ENCODE measurements at regions not wholly inside any gene's neighbourhood (a gene's known extent, or its start where the extent isn't known, plus 50 kb on each side); places are given as distances from the start of the nearest gene placed in this dataset.

- no peaks in the 10 kb centered on the region for H3K79me2 ChIP-seq (ENCODE audit: control insufficient read depth, insufficient read depth, low read length, poor library complexity)
- H4K12ac ChIP-seq (ENCODE audit: low read depth, low read length), result no peak overlapping the region
- H2BK120ac ChIP-seq (ENCODE audit: insufficient read depth, low read length, poor library complexity), result no peak overlapping the region
- H2AK5ac ChIP-seq (ENCODE audit: low read length), result no peak overlapping the region
- no peaks in the 10 kb centered on the region for H3K36me3 ChIP-seq (ENCODE audit: control insufficient read depth in 1 of 2, insufficient read depth in 2 of 2, low read length in 2 of 2)
- no peak overlapping the region for H2BK12ac ChIP-seq (ENCODE audit: low read length)
- H3K23ac ChIP-seq (ENCODE audit: low read length), result no peak overlapping the region
- H4K8ac ChIP-seq (ENCODE audit: low read depth, low read length), result no peak overlapping the region
- no peak overlapping the region for H3K4ac ChIP-seq (ENCODE audit: low read depth, low read length)
- no peak overlapping the region for H4K91ac ChIP-seq (ENCODE audit: low read depth, low read length)
- no peaks in the 10 kb centered on the region for H3K79me1 ChIP-seq (ENCODE audit: low read length)
- no peak overlapping the region for H3K18ac ChIP-seq (ENCODE audit: low read length)
- no peak overlapping the region for H3K9ac ChIP-seq (ENCODE audit: low read length)
- H3K4me1 ChIP-seq (ENCODE audit: control insufficient read depth in 1 of 2, insufficient read depth in 2 of 2, low read length in 2 of 2), result no peaks in the 10 kb centered on the region
- no peak overlapping the region for H3K4me3 ChIP-seq (ENCODE audit: low read depth, low read length)
- no peak overlapping the region for H2BK5ac ChIP-seq (ENCODE audit: low read depth, low read length, poor library complexity)
- no peaks in the 10 kb centered on the region for H3K27me3 ChIP-seq (ENCODE audit: insufficient read depth, low read length)
- no peaks in the 10 kb centered on the region for H3K9me3 ChIP-seq (ENCODE audit: insufficient read depth, low read depth, low read length)
- H3K14ac ChIP-seq (ENCODE audit: low read length), result no peak overlapping the region
- H3K27ac ChIP-seq (ENCODE audit: low read depth, low read length), result no peak overlapping the region
- H2AFZ ChIP-seq (ENCODE audit: insufficient read depth, low read length, poor library complexity), result no peak overlapping the region
- no CpG with 5 or more reads among the region's 4 CpGs for WGBS (ENCODE audit: extremely low coverage, insufficient coverage, insufficient read length)
- no peak overlapping the region for H3K4me2 ChIP-seq (ENCODE audit: low read length)
- no peak for DNase-seq
These were observed 512.3 kb upstream of the MPDZ start for GRCh38 chr9:13791816-13792215.

- Histone ChIP-seq H2AK5ac (ENCODE audit: low read length) (no peak overlapping the region), H2BK5ac (ENCODE audit: low read depth, low read length, poor library complexity) (no peak overlapping the region), H3K4ac (ENCODE audit: low read depth, low read length) (no peak overlapping the region), H3K36me3 (ENCODE audit: control insufficient read depth in 1 of 2, insufficient read depth in 2 of 2, low read length in 2 of 2) (no peaks in the 10 kb centered on the region), H4K8ac (ENCODE audit: low read depth, low read length) (no peak overlapping the region), H4K12ac (ENCODE audit: low read depth, low read length) (no peak overlapping the region), H3K4me3 (ENCODE audit: low read depth, low read length) (no peak overlapping the region), H3K14ac (ENCODE audit: low read length) (no peak overlapping the region), H2AFZ (ENCODE audit: insufficient read depth, low read length, poor library complexity) (no peak overlapping the region), H3K9ac (ENCODE audit: low read length) (no peak overlapping the region), H3K9me3 (ENCODE audit: insufficient read depth, low read depth, low read length) (no peaks in the 10 kb centered on the region), H2BK12ac (ENCODE audit: low read length) (no peak overlapping the region), H3K23ac (ENCODE audit: low read length) (no peak overlapping the region), H3K4me1 (ENCODE audit: control insufficient read depth in 1 of 2, insufficient read depth in 2 of 2, low read length in 2 of 2) (no peaks in the 10 kb centered on the region), H4K91ac (ENCODE audit: low read depth, low read length) (no peak overlapping the region), H3K27ac (ENCODE audit: low read depth, low read length) (no peak overlapping the region), H3K27me3 (ENCODE audit: insufficient read depth, low read length) (no peaks in the 10 kb centered on the region), H3K18ac (ENCODE audit: low read length) (no peak overlapping the region), H2BK120ac (ENCODE audit: insufficient read depth, low read length, poor library complexity) (no peak overlapping the region), H3K79me2 (ENCODE audit: control insufficient read depth, insufficient read depth, low read length, poor library complexity) (no peaks in the 10 kb centered on the region), H3K79me1 (ENCODE audit: low read length) (no peaks in the 10 kb centered on the region), H3K4me2 (ENCODE audit: low read length) (no peak overlapping the region)
- no peak for DNase-seq
- no CpG with 5 or more reads among the region's 2 CpGs for WGBS (ENCODE audit: extremely low coverage, insufficient coverage, insufficient read length)
These were observed 510.6 kb upstream of the MPDZ start for GRCh38 chr9:13790055-13790454.

- H3K9ac ChIP-seq (ENCODE audit: low read length), result no peak overlapping the region
- H3K79me2 ChIP-seq (ENCODE audit: control insufficient read depth, insufficient read depth, low read length, poor library complexity), result no peaks in the 10 kb centered on the region
- H2AK5ac ChIP-seq (ENCODE audit: low read length), result no peak overlapping the region
- no peak overlapping the region for H3K27ac ChIP-seq (ENCODE audit: low read depth, low read length)
- H3K4ac ChIP-seq (ENCODE audit: low read depth, low read length), result no peak overlapping the region
- H3K18ac ChIP-seq (ENCODE audit: low read length), result no peak overlapping the region
- H3K9me3 ChIP-seq (ENCODE audit: insufficient read depth, low read depth, low read length), result no peaks in the 10 kb centered on the region
- H3K23ac ChIP-seq (ENCODE audit: low read length), result no peak overlapping the region
- WGBS (ENCODE audit: extremely low coverage, insufficient coverage, insufficient read length), result no CpG with 5 or more reads among the region's 10 CpGs
- no peak overlapping the region for H4K12ac ChIP-seq (ENCODE audit: low read depth, low read length)
- no peaks in the 10 kb centered on the region for H3K79me1 ChIP-seq (ENCODE audit: low read length)
- no peak for DNase-seq
- no peaks in the 10 kb centered on the region for H3K36me3 ChIP-seq (ENCODE audit: control insufficient read depth in 1 of 2, insufficient read depth in 2 of 2, low read length in 2 of 2)
- H3K4me1 ChIP-seq (ENCODE audit: control insufficient read depth in 1 of 2, insufficient read depth in 2 of 2, low read length in 2 of 2), result no peaks in the 10 kb centered on the region
- no peak overlapping the region for H2BK5ac ChIP-seq (ENCODE audit: low read depth, low read length, poor library complexity)
- no peak overlapping the region for H3K14ac ChIP-seq (ENCODE audit: low read length)
- no peak overlapping the region for H3K4me2 ChIP-seq (ENCODE audit: low read length)
- no peak overlapping the region for H2BK12ac ChIP-seq (ENCODE audit: low read length)
- H2BK120ac ChIP-seq (ENCODE audit: insufficient read depth, low read length, poor library complexity), result no peak overlapping the region
- no peak overlapping the region for H2AFZ ChIP-seq (ENCODE audit: insufficient read depth, low read length, poor library complexity)
- H3K4me3 ChIP-seq (ENCODE audit: low read depth, low read length), result no peak overlapping the region
- no peaks in the 10 kb centered on the region for H3K27me3 ChIP-seq (ENCODE audit: insufficient read depth, low read length)
- H4K91ac ChIP-seq (ENCODE audit: low read depth, low read length), result no peak overlapping the region
- no peak overlapping the region for H4K8ac ChIP-seq (ENCODE audit: low read depth, low read length)
These were observed 507.8 kb upstream of the MPDZ start for GRCh38 chr9:13787234-13787833.

GRCh38 chr9:13786711-13787110 is 507.2 kb upstream of the MPDZ start:
- H3K4ac ChIP-seq (ENCODE audit: low read depth, low read length), result no peak overlapping the region
- no peak overlapping the region for H3K18ac ChIP-seq (ENCODE audit: low read length)
- H3K23ac ChIP-seq (ENCODE audit: low read length), result no peak overlapping the region
- H2AFZ ChIP-seq (ENCODE audit: insufficient read depth, low read length, poor library complexity), result no peak overlapping the region
- no peaks in the 10 kb centered on the region for H3K79me2 ChIP-seq (ENCODE audit: control insufficient read depth, insufficient read depth, low read length, poor library complexity)
- DNase-seq, result no peak
- no peak overlapping the region for H3K9ac ChIP-seq (ENCODE audit: low read length)
- no peaks in the 10 kb centered on the region for H3K27me3 ChIP-seq (ENCODE audit: insufficient read depth, low read length)
- no peak overlapping the region for H2BK12ac ChIP-seq (ENCODE audit: low read length)
- no peak overlapping the region for H2BK5ac ChIP-seq (ENCODE audit: low read depth, low read length, poor library complexity)
- H3K4me1 ChIP-seq (ENCODE audit: control insufficient read depth in 1 of 2, insufficient read depth in 2 of 2, low read length in 2 of 2), result no peaks in the 10 kb centered on the region
- H3K9me3 ChIP-seq (ENCODE audit: insufficient read depth, low read depth, low read length), result no peaks in the 10 kb centered on the region
- no peaks in the 10 kb centered on the region for H3K36me3 ChIP-seq (ENCODE audit: control insufficient read depth in 1 of 2, insufficient read depth in 2 of 2, low read length in 2 of 2)
- H4K8ac ChIP-seq (ENCODE audit: low read depth, low read length), result no peak overlapping the region
- no peak overlapping the region for H2AK5ac ChIP-seq (ENCODE audit: low read length)
- no peak overlapping the region for H3K4me2 ChIP-seq (ENCODE audit: low read length)
- no peak overlapping the region for H3K27ac ChIP-seq (ENCODE audit: low read depth, low read length)
- no peak overlapping the region for H4K91ac ChIP-seq (ENCODE audit: low read depth, low read length)
- H4K12ac ChIP-seq (ENCODE audit: low read depth, low read length), result no peak overlapping the region
- H3K4me3 ChIP-seq (ENCODE audit: low read depth, low read length), result no peak overlapping the region
- no peak overlapping the region for H3K14ac ChIP-seq (ENCODE audit: low read length)
- H3K79me1 ChIP-seq (ENCODE audit: low read length), result no peaks in the 10 kb centered on the region
- no peak overlapping the region for H2BK120ac ChIP-seq (ENCODE audit: insufficient read depth, low read length, poor library complexity)
